ENCODE measurements at regions not wholly inside any gene's neighbourhood (a gene's known extent, or its start where the extent isn't known, plus 50 kb on each side); places are given as distances from the start of the nearest gene placed in this dataset.

DNA sequence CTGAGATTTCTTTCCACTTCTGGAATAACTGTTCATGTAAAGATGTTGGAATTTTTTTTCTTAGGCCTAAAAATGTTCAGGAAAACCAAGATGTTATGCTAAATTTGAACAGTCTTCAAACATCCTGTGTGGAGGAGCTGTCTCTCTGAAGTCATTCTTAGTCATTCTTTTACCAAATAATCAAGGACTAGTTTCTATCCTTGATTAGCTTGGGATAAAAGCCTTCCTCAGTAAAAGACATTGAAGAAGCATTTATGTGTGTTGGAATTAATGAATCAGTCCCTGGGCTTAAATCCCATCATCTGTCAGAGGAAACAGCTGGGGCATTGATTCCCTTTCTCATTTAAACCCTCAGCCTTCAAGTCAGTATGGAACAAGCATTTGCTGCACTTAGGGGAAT, 300.1 kb upstream of the NXPH2 start:
- Mint-ChIP-seq H3K27ac (no peak overlapping the region), H3K4me3 (no peak overlapping the region), H3K4me1 (no peaks in the 10 kb centered on the region), H3K9me3 (peaks cover 0 to 29% (median 6%) of the 10 kb centered on the region in 6 donors), H3K36me3 (no peaks in the 10 kb centered on the region), H3K27me3 (ENCODE audit: low read depth in 3 of 3) (no peaks in the 10 kb centered on the region)
- no peak for DNase-seq

DNA sequence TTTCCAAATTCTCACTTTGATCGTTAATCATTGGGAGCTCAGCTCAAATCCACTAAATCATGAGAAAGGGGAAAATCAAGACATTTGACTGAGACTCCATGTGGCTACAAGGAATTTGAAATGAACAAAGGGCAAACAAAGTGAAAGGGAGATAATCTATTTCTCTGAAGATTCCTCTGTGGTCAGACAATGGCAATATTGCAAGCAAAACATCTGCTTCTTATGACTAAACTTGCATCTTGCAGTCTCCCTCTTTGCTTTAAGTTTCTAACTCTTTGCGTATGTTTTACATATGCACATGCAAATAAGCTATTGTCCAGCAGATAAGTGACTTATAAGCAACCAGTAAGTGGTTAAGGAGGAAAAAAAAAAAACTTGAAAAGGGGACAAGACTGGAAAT, 299.1 kb upstream of the NXPH2 start:
- DNase-seq = no peak
- no peaks in the 10 kb centered on the region for H3K36me3 Mint-ChIP-seq
- no peak overlapping the region for H3K4me3 Mint-ChIP-seq
- H3K27ac Mint-ChIP-seq = no peak overlapping the region
- peaks cover 2 to 29% (median 7%) of the 10 kb centered on the region in 6 donors for H3K9me3 Mint-ChIP-seq
- no peaks in the 10 kb centered on the region for H3K27me3 Mint-ChIP-seq (ENCODE audit: low read depth in 3 of 3)
- no peaks in the 10 kb centered on the region for H3K4me1 Mint-ChIP-seq

DNA sequence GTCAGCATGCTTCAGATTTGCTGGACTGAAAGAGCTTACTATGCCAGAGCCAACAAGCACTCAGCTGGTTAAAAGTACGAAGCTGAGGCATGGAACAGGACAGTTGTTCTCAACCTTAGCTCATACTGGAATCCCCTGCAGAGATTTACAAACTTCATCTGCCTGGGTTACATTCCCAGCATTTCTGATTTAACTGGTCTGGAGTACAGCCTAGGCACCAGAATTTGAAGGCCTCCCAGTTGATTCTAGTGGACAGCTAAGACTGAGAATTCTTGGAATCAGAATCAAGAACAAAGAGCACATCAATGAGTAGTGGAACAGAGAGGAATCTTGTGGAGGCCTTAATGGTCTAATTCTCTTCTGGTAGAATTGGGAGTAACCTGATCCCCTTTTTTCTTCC, 298.2 kb upstream of the NXPH2 start:
- Mint-ChIP-seq H3K27ac (no peak overlapping the region), H3K4me3 (no peak overlapping the region), H3K36me3 (no peaks in the 10 kb centered on the region), H3K4me1 (no peaks in the 10 kb centered on the region), H3K27me3 (ENCODE audit: low read depth in 3 of 3) (no peaks in the 10 kb centered on the region), H3K9me3 (peaks cover 2 to 34% (median 10%) of the 10 kb centered on the region in 6 donors)
- no peak for DNase-seq

DNA sequence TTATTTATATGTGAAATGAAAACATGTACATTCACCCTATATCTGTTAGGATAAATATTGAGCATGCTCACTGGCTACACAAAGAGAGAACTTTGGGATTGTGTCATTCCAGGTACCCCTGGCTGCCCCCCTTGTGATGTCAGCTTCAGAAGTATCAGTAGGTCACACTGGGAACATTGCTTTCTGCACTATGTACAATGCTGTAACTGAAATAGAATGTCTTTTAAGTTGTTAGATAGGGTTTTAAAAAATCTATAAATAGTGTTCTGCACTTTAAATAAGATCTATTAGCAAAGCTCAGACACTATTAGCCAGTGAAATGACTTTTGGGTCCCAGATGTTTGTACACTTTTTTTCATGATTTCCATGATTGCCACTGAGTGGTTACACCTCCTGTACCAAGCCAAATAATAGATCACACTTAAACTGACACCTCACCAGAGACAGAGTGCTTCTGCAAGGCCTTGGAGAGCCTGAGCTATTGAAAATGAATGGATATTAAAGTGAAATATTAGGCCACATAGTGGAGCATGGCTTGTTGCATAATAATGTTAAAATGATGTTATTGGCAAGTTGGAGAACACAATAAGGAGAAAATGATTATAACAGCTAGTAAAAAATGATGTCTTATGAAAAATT, 297.0 kb upstream of the NXPH2 start:
- Mint-ChIP-seq H3K27ac (no peak overlapping the region), H3K36me3 (no peaks in the 10 kb centered on the region), H3K4me1 (no peaks in the 10 kb centered on the region), H3K4me3 (no peak overlapping the region), H3K9me3 (peaks cover 2 to 34% (median 12%) of the 10 kb centered on the region in 6 donors), H3K27me3 (ENCODE audit: low read depth in 3 of 3) (no peaks in the 10 kb centered on the region)
- DNase-seq = no peak

DNA sequence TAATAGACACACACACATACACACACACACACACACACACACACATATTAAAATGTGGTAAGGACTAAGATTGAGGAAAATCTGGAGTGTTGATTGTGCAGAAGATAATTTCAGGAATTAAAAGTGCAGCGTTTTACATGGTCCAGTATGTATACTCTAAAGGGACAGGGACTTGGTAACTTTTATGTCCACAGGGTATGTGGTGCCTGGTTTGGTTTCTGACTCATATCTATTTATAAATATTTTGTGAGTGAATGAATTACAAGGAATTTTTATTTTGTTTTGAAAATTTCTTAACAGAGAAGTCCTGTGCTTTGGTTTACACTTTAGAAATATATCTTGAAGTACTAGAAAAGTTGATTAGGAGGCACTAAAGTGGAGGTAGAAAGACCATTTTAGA, 287.7 kb upstream of the NXPH2 start:
- no peaks in the 10 kb centered on the region for H3K4me1 Mint-ChIP-seq
- H3K27me3 Mint-ChIP-seq (ENCODE audit: low read depth in 3 of 3) = peaks cover 0 to 2% (median 0%) of the 10 kb centered on the region in 3 donors
- DNase-seq = no peak
- no peak overlapping the region for H3K4me3 Mint-ChIP-seq
- H3K9me3 Mint-ChIP-seq = peaks cover 2 to 42% (median 22%) of the 10 kb centered on the region in 6 donors
- H3K27ac Mint-ChIP-seq = no peak overlapping the region
- H3K36me3 Mint-ChIP-seq = no peaks in the 10 kb centered on the region

DNA sequence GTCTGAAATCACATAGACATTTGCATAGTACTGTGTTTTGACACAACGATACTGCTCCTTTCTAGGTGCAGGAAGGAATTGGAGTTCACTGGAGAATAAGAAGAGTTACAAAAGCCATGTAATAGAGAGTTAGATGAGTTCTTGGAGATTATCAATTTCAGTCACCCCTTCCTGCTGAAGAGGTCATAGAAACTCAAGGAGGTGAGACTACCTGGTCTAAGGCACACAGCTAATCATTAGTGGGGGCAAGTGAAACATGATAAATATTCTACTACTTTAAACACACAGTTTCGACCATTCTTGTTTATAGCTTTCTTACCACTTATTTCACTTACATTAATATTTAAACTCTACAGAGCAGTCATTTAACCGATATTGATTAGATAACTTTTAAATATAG, 286.9 kb upstream of the NXPH2 start:
- Mint-ChIP-seq H3K27ac (no peak overlapping the region), H3K27me3 (ENCODE audit: low read depth in 3 of 3) (peaks cover 0 to 2% (median 0%) of the 10 kb centered on the region in 3 donors), H3K4me1 (no peaks in the 10 kb centered on the region), H3K36me3 (no peaks in the 10 kb centered on the region), H3K9me3 (peaks cover 2 to 48% (median 22%) of the 10 kb centered on the region in 6 donors), H3K4me3 (no peak overlapping the region)
- DNase-seq = no peak

DNA sequence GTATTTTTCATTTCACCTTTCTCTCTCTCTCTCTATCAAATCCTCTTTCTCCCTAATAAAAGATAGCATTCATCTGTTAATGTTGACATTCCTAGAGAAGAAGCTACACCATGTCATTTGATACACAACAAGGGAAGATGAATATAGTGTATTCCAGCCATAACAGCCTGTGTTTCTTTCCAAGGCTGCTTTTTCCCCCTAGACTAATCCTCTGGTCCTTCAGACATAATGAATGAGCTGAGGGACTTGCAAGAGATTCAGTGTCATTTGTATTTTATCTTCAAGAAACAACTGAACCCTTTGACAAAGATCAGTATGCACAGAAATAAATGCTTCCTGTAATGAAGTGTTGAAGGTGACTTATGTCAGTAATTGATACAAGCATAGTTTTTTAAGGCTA, 284.0 kb upstream of the NXPH2 start:
- no peak overlapping the region for H3K4me3 Mint-ChIP-seq
- H3K27ac Mint-ChIP-seq = no peak overlapping the region
- H3K27me3 Mint-ChIP-seq (ENCODE audit: low read depth in 3 of 3) = no peaks in the 10 kb centered on the region
- H3K9me3 Mint-ChIP-seq = peaks cover 2 to 38% (median 22%) of the 10 kb centered on the region in 6 donors
- no peak for DNase-seq
- H3K36me3 Mint-ChIP-seq = no peaks in the 10 kb centered on the region
- H3K4me1 Mint-ChIP-seq = no peaks in the 10 kb centered on the region

DNA sequence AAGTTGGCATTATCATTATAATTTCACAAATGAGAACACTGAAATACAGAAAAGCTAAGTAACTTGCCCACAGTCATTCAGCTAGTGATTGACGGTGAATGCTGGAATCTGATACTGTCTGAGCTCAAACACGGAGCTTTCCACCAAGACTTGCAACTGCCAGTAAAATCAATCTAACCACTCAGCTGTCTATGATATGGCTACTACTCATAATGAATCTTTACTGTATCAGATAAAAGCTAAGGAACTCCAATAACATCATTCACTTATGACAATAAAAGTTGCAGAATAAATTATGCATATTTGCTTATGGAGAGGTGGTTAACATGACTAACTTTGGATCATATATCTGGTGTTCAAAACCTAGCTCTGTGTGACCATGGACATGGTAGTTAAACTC, 279.4 kb upstream of the NXPH2 start:
- no peaks in the 10 kb centered on the region for H3K4me1 Mint-ChIP-seq
- H3K4me3 Mint-ChIP-seq = no peak overlapping the region
- H3K27ac Mint-ChIP-seq = no peak overlapping the region
- no peaks in the 10 kb centered on the region for H3K36me3 Mint-ChIP-seq
- peaks cover 1 to 37% (median 23%) of the 10 kb centered on the region in 6 donors for H3K9me3 Mint-ChIP-seq
- H3K27me3 Mint-ChIP-seq (ENCODE audit: low read depth in 3 of 3) = no peaks in the 10 kb centered on the region
- no peak for DNase-seq

DNA sequence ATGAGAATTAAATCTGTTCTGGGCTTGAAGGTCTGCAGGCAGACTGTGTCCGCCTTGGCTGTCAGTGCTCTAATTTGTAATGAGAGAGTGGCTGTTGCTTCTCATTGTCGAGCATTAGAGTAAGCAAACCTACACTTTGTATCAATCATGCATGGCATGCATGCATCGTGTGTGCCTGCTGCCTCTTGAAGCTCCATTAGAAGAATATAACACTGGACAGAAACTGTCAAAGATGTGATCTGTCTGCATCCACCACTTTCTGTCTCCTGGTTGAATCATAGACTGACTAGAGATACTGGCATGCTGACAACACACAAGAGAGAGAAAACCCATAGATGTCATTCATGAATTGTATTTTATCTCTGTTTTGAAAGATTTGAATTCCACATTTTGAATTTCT, 275.0 kb upstream of the NXPH2 start:
- DNase-seq = no peak
- no peaks in the 10 kb centered on the region for H3K36me3 Mint-ChIP-seq
- H3K9me3 Mint-ChIP-seq = peaks cover 6 to 42% (median 25%) of the 10 kb centered on the region in 6 donors
- no peak overlapping the region for H3K4me3 Mint-ChIP-seq
- no peaks in the 10 kb centered on the region for H3K4me1 Mint-ChIP-seq
- H3K27me3 Mint-ChIP-seq (ENCODE audit: low read depth in 3 of 3) = peaks cover 0 to 1% (median 0%) of the 10 kb centered on the region in 3 donors
- H3K27ac Mint-ChIP-seq = no peak overlapping the region

DNA sequence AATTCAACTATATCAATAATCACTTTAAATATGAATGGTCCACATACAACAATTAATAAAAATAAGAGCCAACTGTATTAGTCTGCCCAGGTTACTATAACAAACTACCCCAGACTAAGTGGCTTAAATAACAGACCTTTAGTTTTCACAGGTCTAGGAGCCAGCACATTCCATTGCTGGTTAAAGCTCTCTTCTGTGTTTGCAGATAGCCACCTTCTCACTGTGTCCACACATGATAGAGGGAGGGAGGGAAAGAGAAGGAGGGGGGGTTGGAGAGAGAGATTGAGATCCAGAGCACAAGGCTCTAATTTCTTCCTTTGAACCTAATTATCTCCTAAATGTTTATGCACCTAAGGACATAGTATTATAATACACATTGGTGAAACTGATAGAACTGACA, 267.8 kb upstream of the NXPH2 start:
- H3K4me3 Mint-ChIP-seq = no peak overlapping the region
- H3K9me3 Mint-ChIP-seq = peaks cover 4 to 47% (median 21%) of the 10 kb centered on the region in 6 donors
- no peak for DNase-seq
- no peaks in the 10 kb centered on the region for H3K4me1 Mint-ChIP-seq
- H3K27ac Mint-ChIP-seq = no peak overlapping the region
- H3K27me3 Mint-ChIP-seq (ENCODE audit: low read depth in 3 of 3) = no peaks in the 10 kb centered on the region
- H3K36me3 Mint-ChIP-seq = peaks cover 0 to 4% (median 0%) of the 10 kb centered on the region in 3 donors

DNA sequence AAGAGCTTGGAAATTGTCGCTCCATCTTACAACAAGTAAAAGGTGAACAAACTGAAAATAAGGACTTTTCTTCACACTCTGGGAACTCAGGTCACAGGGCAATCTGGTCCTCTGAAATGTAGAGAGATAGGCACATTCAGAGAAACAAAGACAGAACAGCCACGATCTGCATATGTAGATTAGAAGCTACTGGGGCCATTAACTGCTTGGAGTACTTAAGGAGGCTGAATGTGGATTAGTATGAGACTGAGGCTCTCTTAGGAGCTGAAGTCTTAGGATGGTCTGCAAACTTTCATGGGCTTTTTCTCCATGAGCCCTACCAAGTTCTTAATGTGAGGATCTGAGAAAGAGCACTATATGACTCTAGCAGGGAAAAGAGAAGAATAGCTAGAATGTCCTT, 265.3 kb upstream of the NXPH2 start:
- Mint-ChIP-seq H3K4me1 (no peaks in the 10 kb centered on the region), H3K4me3 (no peak overlapping the region)

DNA sequence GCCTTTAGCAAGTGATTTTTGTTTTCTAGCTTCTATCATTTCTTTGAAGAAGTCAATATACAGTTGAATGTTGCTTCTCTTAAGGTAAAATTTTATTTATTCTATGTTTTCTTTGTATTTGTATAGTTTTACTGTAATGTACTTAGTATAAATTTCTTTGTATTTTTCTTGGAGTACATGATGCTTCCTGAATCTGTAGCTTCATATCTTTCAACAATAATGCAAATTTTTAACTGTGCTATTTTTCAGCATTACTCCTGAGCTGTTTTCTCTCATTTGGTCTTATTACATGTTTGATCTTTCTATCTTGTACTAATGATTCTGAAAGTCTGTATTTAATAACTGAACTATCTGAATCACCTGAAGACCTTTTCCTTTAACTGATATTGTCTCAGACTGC, 253.9 kb upstream of the NXPH2 start:
- H3K27me3 Mint-ChIP-seq (ENCODE audit: low read depth in 3 of 3) = peaks cover 0 to 3% (median 0%) of the 10 kb centered on the region in 3 donors
- H3K4me3 Mint-ChIP-seq = no peak overlapping the region
- no peaks in the 10 kb centered on the region for H3K4me1 Mint-ChIP-seq
- H3K9me3 Mint-ChIP-seq = peaks cover 10 to 28% (median 13%) of the 10 kb centered on the region in 6 donors
- DNase-seq = no peak
- no peak overlapping the region for H3K27ac Mint-ChIP-seq
- no peaks in the 10 kb centered on the region for H3K36me3 Mint-ChIP-seq

More for the DNA sequence above, 265.3 kb upstream of the NXPH2 start:
- no peak overlapping the region for H3K27ac Mint-ChIP-seq
- peaks cover 6 to 51% (median 14%) of the 10 kb centered on the region in 6 donors for H3K9me3 Mint-ChIP-seq
- no peak for DNase-seq
- H3K27me3 Mint-ChIP-seq (ENCODE audit: low read depth in 3 of 3) = no peaks in the 10 kb centered on the region
- H3K36me3 Mint-ChIP-seq = peaks cover 0 to 4% (median 0%) of the 10 kb centered on the region in 3 donors

DNA sequence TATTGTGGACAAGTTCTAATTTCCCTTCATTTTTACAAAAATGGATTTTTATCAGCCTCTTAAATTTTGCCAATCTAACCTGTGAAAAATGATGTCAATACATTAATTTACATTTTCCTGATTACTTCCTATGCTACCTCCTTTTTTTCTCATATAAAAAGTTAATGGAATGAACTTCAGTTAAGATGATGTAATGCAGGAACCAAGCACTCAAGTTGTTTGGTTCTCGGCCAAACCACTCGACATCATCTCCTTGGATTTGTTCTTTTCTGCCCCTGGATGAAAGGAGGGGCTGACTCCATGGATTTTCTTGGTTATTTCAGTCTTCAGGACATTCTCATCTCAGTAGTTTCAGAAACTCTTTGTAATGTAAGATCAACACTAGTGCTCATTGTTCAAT, 253.1 kb upstream of the NXPH2 start:
- Mint-ChIP-seq H3K9me3 (peaks cover 9 to 35% (median 15%) of the 10 kb centered on the region in 6 donors), H3K27me3 (ENCODE audit: low read depth in 3 of 3) (peaks cover 0 to 3% (median 0%) of the 10 kb centered on the region in 3 donors), H3K4me3 (no peak overlapping the region), H3K36me3 (no peaks in the 10 kb centered on the region), H3K27ac (no peak overlapping the region), H3K4me1 (no peaks in the 10 kb centered on the region)
- DNase-seq = no peak

DNA sequence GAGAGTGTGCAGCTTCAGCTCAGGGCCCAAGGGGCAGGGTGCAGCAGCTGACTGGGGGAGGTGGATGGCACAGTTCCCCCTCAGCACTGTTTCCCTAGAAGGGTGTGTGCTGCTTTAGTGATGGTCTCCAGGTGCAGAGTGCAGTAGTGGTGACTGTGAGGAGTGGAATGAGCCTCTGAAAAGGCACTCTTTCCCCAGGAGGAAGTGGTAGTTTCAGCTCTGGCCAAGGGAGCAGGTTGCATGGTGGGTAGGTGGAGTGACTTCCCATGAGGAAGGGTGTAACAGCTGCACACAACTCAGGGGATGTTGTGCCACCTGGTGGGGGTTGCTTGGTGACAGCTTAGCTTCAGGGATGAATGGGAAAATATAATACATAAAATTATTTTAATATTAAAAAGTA, 251.5 kb upstream of the NXPH2 start:
- Mint-ChIP-seq H3K4me1 (no peaks in the 10 kb centered on the region), H3K9me3 (peaks cover 5 to 42% (median 11%) of the 10 kb centered on the region in 6 donors), H3K27ac (no peak overlapping the region), H3K27me3 (ENCODE audit: low read depth in 3 of 3) (peaks cover 0 to 3% (median 0%) of the 10 kb centered on the region in 3 donors), H3K36me3 (no peaks in the 10 kb centered on the region), H3K4me3 (no peak overlapping the region)
- DNase-seq = no peak

DNA sequence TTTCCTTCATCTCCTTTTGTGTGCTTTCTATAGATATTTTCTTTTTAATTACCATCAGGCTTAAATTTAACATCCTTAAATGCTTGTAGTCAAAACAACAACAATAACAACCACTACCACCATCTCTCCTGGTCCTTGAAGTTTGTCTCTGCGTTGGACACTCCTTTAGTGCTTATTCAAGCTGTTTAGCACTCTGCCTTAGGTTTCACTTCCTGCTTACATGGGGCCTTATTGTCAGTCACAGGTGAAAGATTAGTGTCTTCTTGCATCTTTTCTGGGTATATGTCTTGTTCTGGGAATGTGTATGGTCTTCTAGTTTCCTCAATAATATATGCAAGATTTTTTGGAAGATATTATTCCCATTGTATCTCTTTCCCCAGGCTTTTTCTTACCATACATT, 240.1 kb upstream of the NXPH2 start:
- no peak for DNase-seq
- H3K9me3 Mint-ChIP-seq = peaks cover 18 to 63% (median 24%) of the 10 kb centered on the region in 6 donors
- H3K27me3 Mint-ChIP-seq (ENCODE audit: low read depth in 3 of 3) = peaks cover 0 to 4% (median 1%) of the 10 kb centered on the region in 3 donors
- no peak overlapping the region for H3K27ac Mint-ChIP-seq
- no peaks in the 10 kb centered on the region for H3K36me3 Mint-ChIP-seq
- no peak overlapping the region for H3K4me3 Mint-ChIP-seq
- H3K4me1 Mint-ChIP-seq = no peaks in the 10 kb centered on the region

All from immature natural killer cell (primary cell).